Body of pancreas (tissue), 4 donors: ENCODE measurements at regions not wholly inside any gene's neighbourhood (a gene's known extent, or its start where the extent isn't known, plus 50 kb on each side); places are given as distances from the start of the nearest gene placed in this dataset.

ENCODE experiments used
- ATAC-seq: fragments of 150-250 bp; one replicate; pipeline ENCODE4 v1.9.1; 2016
- DNase-seq, 4 donors: peaks; one replicate each; pipeline ENCODE4 v3.0.0-alpha.2; 2019
- H3K27ac ChIP-seq, 4 donors: fragments of 200-600 bp; sonication (generic); 1 replicate in 3 of 4; 2 replicates in 1 of 4; pipeline versions ENCODE4 v1.5.1 to v1.6.1; 2016 to 2019; ENCODE audit warnings: mild to moderate bottlenecking in 1 of 4, mixed read lengths in 1 of 4, moderate library complexity in 1 of 4
- H3K27me3 ChIP-seq, 2 donors: fragments of 200-600 bp; sonication (generic); one replicate each; pipeline ENCODE4 v1.6.0; 2016; ENCODE audit warnings: mild to moderate bottlenecking in 1 of 2
- H3K36me3 ChIP-seq, 2 donors: fragments of 200-600 bp; sonication (generic); replicated peaks in 1 of 2; 2 replicates each; pipeline ENCODE4 v1.5.1; 2016; ENCODE audit warnings: low read depth in 2 of 2; ENCODE audit not compliant: insufficient read depth in 1 of 2
- H3K4me1 ChIP-seq: fragments of 200-600 bp; sonication (generic); one replicate; pipeline ENCODE4 v1.6.0; 2016
- H3K4me3 ChIP-seq, 2 donors: fragments of 200-600 bp; sonication (generic); 1 replicate in 1 of 2; 2 replicates in 1 of 2; pipeline ENCODE4 v1.5.1; 2016 to 2019
- H3K9me3 ChIP-seq, 3 donors: fragments of 200-600 bp; sonication (generic); 1 replicate in 2 of 3; 2 replicates in 1 of 3; pipeline ENCODE4 v1.5.1; 2016
- CTCF ChIP-seq, 7 experiments: fragments of 450-650 bp in 4 of 7; fragments of 200-600 bp in 3 of 7; sonication (generic) in 3 of 7; IDR thresholded peaks; one replicate each; pipeline ENCODE4 v1.5.1; 2016 to 2019; ENCODE audit warnings: antibody characterized with exemption in 7 of 7
- POLR2A ChIP-seq, 3 donors: fragments of 450-650 bp; IDR thresholded peaks; one replicate each; pipeline ENCODE4 v1.6.1; 2016; ENCODE audit warnings: antibody characterized with exemption in 3 of 3, mild to moderate bottlenecking in 2 of 3
- WGBS, 2 donors: methylation state at CpG; one replicate each; pipeline ENCODE4 v1.1.5; 2017; 5-methylcytosine and 5-hydroxymethylcytosine counted together
- intact Hi-C: fragments of 100-400 bp; cut with DNase I; formaldehyde crosslinking; loops from one replicate; pipeline ENCODE4 v1.15.1; 2023

- WGBS, 2 donors, result 75 to 77% methylated on average over 3 of the region's 3 CpGs
- Histone ChIP-seq H3K4me1 (peaks cover 7% of the 10 kb centered on the region), H3K27ac (no peak overlapping the region), H3K36me3 (no peaks in the 10 kb centered on the region), H3K9me3 (no peaks in the 10 kb centered on the region), H3K4me3 (no peak overlapping the region), H3K27me3 (no peaks in the 10 kb centered on the region)
- no peak for DNase-seq
- no peak for ATAC-seq
- no peak for TF ChIP-seq CTCF (IDR thresholded peaks at IDR 0.05)
- no peak for TF ChIP-seq POLR2A (IDR thresholded peaks at IDR 0.05)
- intact Hi-C loops, result no loop called here
These were observed 50.1 kb upstream of the ASAP2 start for GRCh38 chr2:9156483-9156882.

GRCh38 chr2:9154061-9154460 is 52.6 kb upstream of the ASAP2 start:
- Histone ChIP-seq H3K36me3 (no peaks in the 10 kb centered on the region), H3K9me3 (no peaks in the 10 kb centered on the region), H3K27me3 (no peaks in the 10 kb centered on the region), H3K4me3 (no peak overlapping the region), H3K4me1 (peaks cover 7% of the 10 kb centered on the region), H3K27ac (peak overlapping the region in 1 of 4 donors; percentile 57)
- 85 to 87% methylated on average over 2 of the region's 2 CpGs for WGBS, 2 donors
- no peak for TF ChIP-seq CTCF (IDR thresholded peaks at IDR 0.05)
- no peak for TF ChIP-seq POLR2A (IDR thresholded peaks at IDR 0.05)
- intact Hi-C loops, result no loop called here
- DNase-seq (no peak), ATAC-seq (no peak)

- Histone ChIP-seq H3K36me3 (no peaks in the 10 kb centered on the region), H3K9me3 (no peaks in the 10 kb centered on the region), H3K4me3 (no peak overlapping the region), H3K27me3 (no peaks in the 10 kb centered on the region), H3K4me1 (peaks cover 7% of the 10 kb centered on the region), H3K27ac (peak overlapping the region in 3 of 4 donors; percentile 16 to 57 (median 24))
- intact Hi-C loops, result no loop called here
- ATAC-seq (no peak), DNase-seq (no peak)
- TF ChIP-seq CTCF (IDR thresholded peaks at IDR 0.05) (no peak), POLR2A (IDR thresholded peaks at IDR 0.05) (no peak)
- 55 to 69% methylated on average over 4 of the region's 4 CpGs for WGBS, 2 donors
These were observed 53.0 kb upstream of the ASAP2 start for GRCh38 chr2:9153643-9153980.

GRCh38 chr2:9152975-9153642 is 53.5 kb upstream of the ASAP2 start:
- DNase-seq (no peak), ATAC-seq (peak; percentile 33)
- Histone ChIP-seq H3K4me1 (peaks cover 7% of the 10 kb centered on the region), H3K9me3 (no peaks in the 10 kb centered on the region), H3K36me3 (no peaks in the 10 kb centered on the region), H3K27me3 (no peaks in the 10 kb centered on the region), H3K27ac (peak overlapping the region in 3 of 4 donors; percentile 16 to 57 (median 24)), H3K4me3 (no peak overlapping the region)
- WGBS, 2 donors, result 18 to 19% methylated on average over 14 to 17 of the region's 17 CpGs
- TF ChIP-seq POLR2A (IDR thresholded peaks at IDR 0.05) (no peak), CTCF (IDR thresholded peaks at IDR 0.05) (no peak)
- intact Hi-C loops, result no loop called here

GRCh38 chr2:9150906-9151305 is 55.7 kb upstream of the ASAP2 start:
- no peak overlapping the region for H3K4me3 ChIP-seq
- intact Hi-C loops, result no loop called here
- TF ChIP-seq POLR2A (IDR thresholded peaks at IDR 0.05) (no peak), CTCF (IDR thresholded peaks at IDR 0.05) (no peak)
- no peaks in the 10 kb centered on the region for H3K9me3 ChIP-seq
- DNase-seq (no peak), ATAC-seq (no peak)
- H3K27ac ChIP-seq, result no peak overlapping the region
- no peaks in the 10 kb centered on the region for H3K36me3 ChIP-seq
- H3K27me3 ChIP-seq, result no peaks in the 10 kb centered on the region
- WGBS, 2 donors, result 91 to 94% methylated on average over 6 to 12 of the region's 13 CpGs
- H3K4me1 ChIP-seq, result peaks cover 7% of the 10 kb centered on the region
